PC-3 (cell line): ENCODE measurements at regions not wholly inside any gene's neighbourhood (a gene's known extent, or its start where the extent isn't known, plus 50 kb on each side); places are given as distances from the start of the nearest gene placed in this dataset.
"Not testable (repeated sequence)": the region's sequence is repeated elsewhere in the genome, so short reads cannot be mapped to it uniquely, and the experiment has no call there.

Experiments used
- CTCF ChIP-seq: fragments of 300-600 bp; sonication (generic); conservative IDR thresholded peaks from 2 replicates; pipeline ENCODE4 v1.5.1; 2017; ENCODE audit warnings: antibody characterized with exemption, low read depth, mild to moderate bottlenecking, low read length
- EZH2phosphoT487 ChIP-seq: fragments of 300-600 bp; sonication (generic); IDR thresholded peaks from 2 replicates; pipeline ENCODE4 v1.6.1; 2018; ENCODE audit warnings: mild to moderate bottlenecking, antibody characterized with exemption, low read length, borderline replicate concordance

DNA sequence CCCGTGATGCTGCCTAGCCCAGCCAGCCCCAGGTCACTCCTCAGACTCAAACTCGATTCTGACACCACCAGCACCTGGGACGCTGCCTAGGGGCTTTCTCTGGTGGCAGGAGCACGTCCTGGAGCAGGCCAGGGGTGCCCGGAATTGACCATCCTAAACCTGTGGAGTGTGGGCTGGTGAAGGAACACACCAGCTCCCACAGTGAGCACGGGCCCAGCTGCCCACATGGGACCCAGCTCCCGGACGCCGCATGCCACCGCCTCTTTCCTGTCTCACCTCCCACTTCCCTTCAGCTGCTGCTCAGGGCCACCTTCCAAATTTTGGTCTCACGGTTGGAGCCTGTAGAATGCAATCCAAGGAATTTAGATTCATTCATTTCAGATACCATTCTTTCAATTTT, 50.4 kb upstream of the TNK2 start:
- not testable (repeated sequence) for TF ChIP-seq EZH2phosphoT487, CTCF
